ENCODE measurements at regions not wholly inside any gene's neighbourhood (a gene's known extent, or its start where the extent isn't known, plus 50 kb on each side); places are given as distances from the start of the nearest gene placed in this dataset.

- no peak for DNase-seq
Measured at GRCh38 chr2:30055548-30055947, 91.3 kb upstream of the YPEL5 start.

GRCh38 chr2:30060562-30060961 is 86.2 kb upstream of the YPEL5 start:
- DNase-seq: no peak

DNA sequence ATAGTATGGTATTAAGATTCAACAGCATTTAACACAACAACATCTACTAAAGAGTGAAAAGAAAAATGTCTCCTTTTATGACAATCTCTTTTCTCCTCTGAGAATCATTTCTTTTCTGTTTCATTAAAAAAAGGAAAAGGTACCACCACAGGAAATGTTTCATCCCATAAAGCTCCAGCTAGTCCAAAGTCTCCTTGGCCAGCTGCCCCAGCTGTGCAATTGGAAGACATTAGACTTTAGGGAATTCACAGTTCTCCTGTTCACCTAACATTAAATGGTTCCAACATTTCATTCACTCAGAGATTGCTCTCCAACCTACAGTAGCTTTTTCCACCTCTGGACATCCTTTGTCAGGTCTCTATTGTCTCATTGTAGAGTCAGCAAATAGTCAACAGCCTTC is 78.7 kb upstream of the YPEL5 start:
- no peak for DNase-seq

DNA sequence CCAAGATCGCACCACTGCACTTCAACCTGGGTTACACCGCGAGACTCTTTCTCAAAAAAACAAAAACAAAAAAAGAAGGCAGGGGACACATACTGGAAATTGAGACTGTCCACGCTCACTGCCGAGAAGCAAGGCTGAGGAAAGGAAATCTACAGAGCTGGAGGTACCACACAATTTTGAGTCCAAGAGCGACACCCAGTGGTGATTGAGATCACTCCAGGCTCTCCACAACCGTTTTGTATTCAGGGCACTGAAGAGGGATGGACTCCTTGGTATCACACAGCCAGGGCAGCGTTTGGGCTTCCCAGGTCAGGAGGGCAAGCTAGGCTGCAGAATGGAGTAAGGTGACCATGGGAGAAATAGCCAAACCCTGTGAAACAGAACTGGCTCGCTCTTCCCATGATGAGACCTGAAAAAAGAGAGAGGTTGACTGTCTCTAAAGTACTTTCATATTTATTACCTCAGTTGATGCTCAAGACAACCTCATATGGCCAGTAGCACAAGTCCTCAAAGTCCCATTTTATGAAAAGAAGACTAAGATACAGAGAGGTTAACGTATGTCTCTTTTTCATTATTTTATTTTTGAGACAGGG is 74.5 kb upstream of the YPEL5 start:
- peak; percentile 52 for DNase-seq

- no peak for DNase-seq
Measured at GRCh38 chr2:30073523-30073922, 73.3 kb upstream of the YPEL5 start.

DNA sequence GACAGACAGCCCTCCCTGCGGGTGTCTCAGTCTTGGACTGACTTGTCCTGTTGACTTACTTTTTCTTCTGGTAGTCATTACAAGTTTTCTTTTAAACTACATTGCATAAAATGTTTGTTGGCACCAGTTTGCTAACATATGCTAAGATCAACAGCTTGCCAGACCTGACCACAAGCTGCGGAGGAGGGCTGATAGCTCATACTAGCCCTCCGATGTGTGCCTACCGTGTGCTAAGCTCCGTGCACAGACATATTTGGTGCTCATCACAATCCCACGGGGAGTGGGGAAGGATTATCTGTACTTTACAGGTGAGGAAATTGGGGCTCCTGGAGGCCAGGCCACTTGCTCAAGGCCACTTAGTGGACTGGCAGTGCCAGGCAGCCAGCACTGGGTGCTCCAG is 72.8 kb upstream of the YPEL5 start:
- DNase-seq: no peak

DNA sequence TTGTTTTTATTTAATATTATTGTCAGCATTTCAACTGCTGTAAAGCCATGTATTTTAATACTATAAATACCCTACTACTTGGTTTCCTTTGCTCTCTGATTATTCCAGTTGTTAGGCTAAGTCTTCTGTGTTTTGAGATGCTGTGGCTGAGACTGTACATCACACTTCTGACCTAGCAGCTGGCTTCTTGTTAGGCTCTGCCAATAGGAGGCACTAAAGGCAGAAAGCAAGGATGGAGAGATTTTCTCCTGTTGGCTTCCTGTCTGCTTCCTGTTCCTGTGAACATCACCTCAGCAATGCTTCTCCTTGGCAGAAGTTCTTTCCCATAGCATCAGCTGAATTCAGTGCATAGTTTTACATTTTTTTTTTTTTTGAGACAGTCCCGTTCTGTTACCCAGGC is 68.3 kb upstream of the YPEL5 start:
- no peak for DNase-seq

DNA sequence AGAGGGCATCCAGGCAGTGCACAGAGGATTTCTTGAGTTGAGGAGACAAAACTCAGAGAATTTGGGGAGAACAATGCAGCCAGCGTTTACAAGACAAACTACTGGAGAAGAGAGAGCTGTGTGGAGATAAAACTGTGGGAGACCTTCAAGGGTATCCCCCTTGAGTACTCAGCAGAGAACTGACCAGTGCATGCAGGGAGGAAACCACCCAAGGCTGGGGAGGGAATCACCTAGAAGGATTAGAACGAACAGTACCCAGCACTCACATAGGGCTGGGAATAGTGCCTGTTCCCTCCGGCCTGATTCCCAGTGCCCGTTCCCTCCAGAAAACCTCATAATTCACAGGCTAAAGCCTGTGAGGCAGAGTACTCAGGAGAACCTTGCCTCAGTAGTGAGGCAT is 61.9 kb upstream of the YPEL5 start:
- no peak for DNase-seq

- no peak for DNase-seq
Measured at GRCh38 chr2:30089171-30089570, 57.6 kb upstream of the YPEL5 start.

GRCh38 chr2:30095402-30095801 is 51.4 kb upstream of the YPEL5 start:
- DNase-seq: no peak

- no peak for DNase-seq
Measured at GRCh38 chr2:30096451-30096850, 50.4 kb upstream of the YPEL5 start.
